ENCODE measurements at regions not wholly inside any gene's neighbourhood (a gene's known extent, or its start where the extent isn't known, plus 50 kb on each side); places are given as distances from the start of the nearest gene placed in this dataset.
A peak's percentile ranks its signal among the peaks of the same experiment; 100 is the strongest.

GRCh38 chr2:34123996-34124785 is 525.1 kb upstream of the FAM98A start:
- no peak for DNase-seq

GRCh38 chr2:34121076-34121475 is 522.0 kb upstream of the FAM98A start:
- no peak for DNase-seq

GRCh38 chr2:34115076-34115475 is 516.0 kb upstream of the FAM98A start:
- DNase-seq: no peak

- DNase-seq: no peak
Measured at GRCh38 chr2:34112161-34112560, 513.1 kb upstream of the FAM98A start.

GRCh38 chr2:34110392-34110791 is 511.3 kb upstream of the FAM98A start:
- DNase-seq: no peak

- DNase-seq: no peak
Measured at GRCh38 chr2:34107811-34108210, 508.7 kb upstream of the FAM98A start.

GRCh38 chr2:34105006-34105767 is 506.1 kb upstream of the FAM98A start:
- no peak for DNase-seq

- DNase-seq: no peak
Measured at GRCh38 chr2:34104601-34105000, 505.5 kb upstream of the FAM98A start.

- no peak for DNase-seq
Measured at GRCh38 chr2:34103437-34103836, 504.3 kb upstream of the FAM98A start.

- DNase-seq: no peak
Measured at GRCh38 chr2:34102339-34102738, 503.2 kb upstream of the FAM98A start.

- DNase-seq: no peak
Measured at GRCh38 chr2:34099377-34099776, 500.3 kb upstream of the FAM98A start.

- no peak for DNase-seq
Measured at GRCh38 chr2:34098256-34098655, 499.2 kb upstream of the FAM98A start.

- DNase-seq: peak; percentile 34
Measured at GRCh38 chr2:34096562-34097171, 497.6 kb upstream of the FAM98A start.

- no peak for DNase-seq
Measured at GRCh38 chr2:34093790-34094189, 494.7 kb upstream of the FAM98A start.

GRCh38 chr2:34070196-34070595 is 471.1 kb upstream of the FAM98A start:
- DNase-seq: no peak

GRCh38 chr2:34069604-34070003 is 470.5 kb upstream of the FAM98A start:
- DNase-seq: no peak

GRCh38 chr2:34050413-34050812 is 451.3 kb upstream of the FAM98A start:
- DNase-seq: no peak

- no peak for DNase-seq
Measured at GRCh38 chr2:34045101-34045655, 446.1 kb upstream of the FAM98A start.

GRCh38 chr2:34037886-34038285 is 438.8 kb upstream of the FAM98A start:
- no peak for DNase-seq

GRCh38 chr2:34037157-34037556 is 438.1 kb upstream of the FAM98A start:
- DNase-seq: no peak

- no peak for DNase-seq
Measured at GRCh38 chr2:34031097-34031496, 432.0 kb upstream of the FAM98A start.

- DNase-seq: no peak
Measured at GRCh38 chr2:34030273-34030672, 431.2 kb upstream of the FAM98A start.

- DNase-seq: no peak
Measured at GRCh38 chr2:34029073-34029472, 430.0 kb upstream of the FAM98A start.

- no peak for DNase-seq
Measured at GRCh38 chr2:34025196-34025595, 426.1 kb upstream of the FAM98A start.
